Parathyroid adenoma (tissue), 2 donors: ENCODE measurements at regions not wholly inside any gene's neighbourhood (a gene's known extent, or its start where the extent isn't known, plus 50 kb on each side); places are given as distances from the start of the nearest gene placed in this dataset.
"Not testable (repeated sequence)": the region's sequence is repeated elsewhere in the genome, so short reads cannot be mapped to it uniquely, and the experiment has no call there.

Source experiments
- H2AFZ ChIP-seq: fragments of 300-600 bp; sonication (generic); one replicate; pipeline ENCODE4 v1.7.0; 2017; ENCODE audit warnings: antibody characterized with exemption, mild to moderate bottlenecking
- H3K27ac ChIP-seq: fragments of 300-600 bp; sonication (generic); one replicate; pipeline ENCODE4 v1.7.0; 2017
- H3K27me3 ChIP-seq: fragments of 300-600 bp; sonication (generic); one replicate; pipeline ENCODE4 v1.7.0; 2017; ENCODE audit warnings: low read length; ENCODE audit not compliant: control insufficient read depth, insufficient read depth
- H3K36me3 ChIP-seq: fragments of 300-600 bp; sonication (generic); one replicate; pipeline ENCODE4 v1.7.0; 2017; ENCODE audit warnings: low read length; ENCODE audit not compliant: control insufficient read depth, insufficient read depth
- H3K4me1 ChIP-seq: fragments of 300-600 bp; sonication (generic); one replicate; pipeline ENCODE4 v1.7.0; 2017; ENCODE audit warnings: control low read depth
- H3K4me2 ChIP-seq: fragments of 300-600 bp; sonication (generic); one replicate; pipeline ENCODE4 v1.7.0; 2017; ENCODE audit warnings: low read length
- H3K4me3 ChIP-seq: fragments of 300-600 bp; sonication (generic); one replicate; pipeline ENCODE4 v1.7.0; 2017; ENCODE audit warnings: low read depth, low read length
- H3K79me2 ChIP-seq: fragments of 300-600 bp; sonication (generic); one replicate; pipeline ENCODE4 v1.7.0; 2017; ENCODE audit warnings: control low read depth
- H3K9ac ChIP-seq: fragments of 300-600 bp; sonication (generic); one replicate; pipeline ENCODE4 v1.7.0; 2017; ENCODE audit warnings: mild to moderate bottlenecking
- H3K9me3 ChIP-seq: fragments of 300-600 bp; sonication (generic); one replicate; pipeline ENCODE4 v1.7.0; 2017; ENCODE audit warnings: low read length; ENCODE audit not compliant: control insufficient read depth
- CTCF ChIP-seq: fragments of 300-600 bp; sonication (generic); IDR thresholded peaks from one replicate; pipeline ENCODE4 v1.7.0; 2017; ENCODE audit warnings: antibody characterized with exemption, mild to moderate bottlenecking
- donor health status: primary hyperparathyroidism.

GRCh38 chr15:77936567-77936966 lies 140.9 kb downstream of the TBC1D2B start:
- not testable (repeated sequence) for H3K9ac ChIP-seq, H3K79me2 ChIP-seq, H3K4me2 ChIP-seq, H3K4me3 ChIP-seq, H3K27ac ChIP-seq, H3K4me1 ChIP-seq, H3K36me3 ChIP-seq, H3K9me3 ChIP-seq, H3K27me3 ChIP-seq, H2AFZ ChIP-seq

- not testable (repeated sequence) for H3K36me3 ChIP-seq, H3K27ac ChIP-seq, H3K4me3 ChIP-seq, H3K27me3 ChIP-seq, H3K9me3 ChIP-seq, H3K79me2 ChIP-seq, H3K4me1 ChIP-seq, H3K9ac ChIP-seq, H3K4me2 ChIP-seq, H2AFZ ChIP-seq
Observed at GRCh38 chr15:77934516-77934915, 143.0 kb downstream of the TBC1D2B start.

GRCh38 chr15:77930907-77931306 lies 146.6 kb downstream of the TBC1D2B start:
- not testable (repeated sequence) for H3K36me3 ChIP-seq, H3K4me1 ChIP-seq, H3K27me3 ChIP-seq, H3K9me3 ChIP-seq, H2AFZ ChIP-seq, H3K9ac ChIP-seq, H3K79me2 ChIP-seq, H3K4me2 ChIP-seq, H3K4me3 ChIP-seq, H3K27ac ChIP-seq

- H3K79me2 ChIP-seq, H3K27ac ChIP-seq, H3K4me2 ChIP-seq: not testable (repeated sequence)
Observed at GRCh38 chr15:77930490-77930889, 147.0 kb downstream of the TBC1D2B start.

GRCh38 chr15:77926789-77927188 lies 150.7 kb downstream of the TBC1D2B start:
- not testable (repeated sequence) for H2AFZ ChIP-seq, H3K27me3 ChIP-seq, H3K27ac ChIP-seq, H3K9ac ChIP-seq, H3K36me3 ChIP-seq, H3K4me1 ChIP-seq, H3K79me2 ChIP-seq, H3K9me3 ChIP-seq, H3K4me2 ChIP-seq, H3K4me3 ChIP-seq

More at GRCh38 chr15:77930490-77930889, 147.0 kb downstream of the TBC1D2B start:
- not testable (repeated sequence) for H3K4me3 ChIP-seq, H3K9ac ChIP-seq, H2AFZ ChIP-seq, H3K36me3 ChIP-seq, H3K27me3 ChIP-seq, H3K4me1 ChIP-seq, H3K9me3 ChIP-seq

GRCh38 chr15:77926296-77926695 lies 151.2 kb downstream of the TBC1D2B start:
- H3K9ac ChIP-seq, H2AFZ ChIP-seq, H3K79me2 ChIP-seq, H3K36me3 ChIP-seq, H3K27me3 ChIP-seq, H3K4me3 ChIP-seq, H3K4me1 ChIP-seq, H3K27ac ChIP-seq, H3K9me3 ChIP-seq, H3K4me2 ChIP-seq: not testable (repeated sequence)

- H3K9ac ChIP-seq, H3K27me3 ChIP-seq, H3K9me3 ChIP-seq, H2AFZ ChIP-seq, H3K4me3 ChIP-seq, H3K27ac ChIP-seq, H3K4me2 ChIP-seq, H3K79me2 ChIP-seq, H3K36me3 ChIP-seq, H3K4me1 ChIP-seq: not testable (repeated sequence)
Observed at GRCh38 chr15:77925101-77925500, 152.4 kb downstream of the TBC1D2B start.

GRCh38 chr15:77921664-77922063 lies 155.8 kb downstream of the TBC1D2B start:
- Histone ChIP-seq H3K9ac (no peak overlapping the region), H3K79me2 (no peaks in the 10 kb centered on the region), H3K27me3 (no peaks in the 10 kb centered on the region), H3K4me3 (no peak overlapping the region), H3K9me3 (no peaks in the 10 kb centered on the region), H3K27ac (no peak overlapping the region), H3K36me3 (no peaks in the 10 kb centered on the region), H3K4me1 (no peaks in the 10 kb centered on the region), H3K4me2 (no peak overlapping the region), H2AFZ (no peak overlapping the region)
- no peak for TF ChIP-seq CTCF

GRCh38 chr15:77916966-77917635 lies 160.4 kb downstream of the TBC1D2B start:
- H3K4me1 ChIP-seq, H3K4me3 ChIP-seq, H3K36me3 ChIP-seq, H3K9ac ChIP-seq, H3K27ac ChIP-seq, H3K27me3 ChIP-seq, H3K79me2 ChIP-seq, H3K4me2 ChIP-seq, H3K9me3 ChIP-seq, H2AFZ ChIP-seq: not testable (repeated sequence)

- not testable (repeated sequence) for H3K4me1 ChIP-seq, H3K4me2 ChIP-seq, H3K27ac ChIP-seq, H2AFZ ChIP-seq, H3K4me3 ChIP-seq, H3K9ac ChIP-seq, H3K79me2 ChIP-seq, H3K36me3 ChIP-seq, H3K27me3 ChIP-seq, H3K9me3 ChIP-seq
Observed at GRCh38 chr15:77915961-77916330, 161.6 kb downstream of the TBC1D2B start.
